Suprapubic skin (tissue), 4 donors: ENCODE measurements at regions not wholly inside any gene's neighbourhood (a gene's known extent, or its start where the extent isn't known, plus 50 kb on each side); places are given as distances from the start of the nearest gene placed in this dataset.

Experiments
- DNase-seq, 2 donors: peaks; one replicate each; pipeline ENCODE4 v3.0.0-alpha.2; 2019; ENCODE audit warnings: low spot score in 2 of 2
- H3K27ac ChIP-seq: fragments of 200-600 bp; sonication (generic); one replicate; pipeline ENCODE4 v1.5.1; 2019
- H3K27me3 ChIP-seq: fragments of 200-600 bp; sonication (generic); one replicate; pipeline ENCODE4 v1.5.1; 2019
- H3K36me3 ChIP-seq: fragments of 200-600 bp; sonication (generic); one replicate; pipeline ENCODE4 v1.5.1; 2019
- H3K4me1 ChIP-seq: fragments of 200-600 bp; sonication (generic); one replicate; pipeline ENCODE4 v1.5.1; 2019
- H3K4me3 ChIP-seq: fragments of 200-600 bp; sonication (generic); one replicate; pipeline ENCODE4 v1.5.1; 2019; ENCODE audit warnings: mild to moderate bottlenecking
- H3K9me3 ChIP-seq: fragments of 200-600 bp; sonication (generic); one replicate; pipeline ENCODE4 v1.5.1; 2019
- EP300 ChIP-seq: sonication (generic); formaldehyde crosslinking; IDR thresholded peaks from one replicate; pipeline ENCODE4 v1.6.1; 2017; ENCODE audit warnings: antibody characterized with exemption
- POLR2A ChIP-seq, 2 donors: fragments of 450-650 bp; IDR thresholded peaks; one replicate each; pipeline ENCODE4 v1.6.1; 2017; ENCODE audit warnings: antibody characterized with exemption in 2 of 2, mild to moderate bottlenecking in 2 of 2, moderate library complexity in 2 of 2
- POLR2AphosphoS5 ChIP-seq, 3 donors: sonication (generic); formaldehyde crosslinking; IDR thresholded peaks; one replicate each; pipeline ENCODE4 v1.6.1; 2017; ENCODE audit warnings: antibody characterized with exemption in 3 of 3
- WGBS: methylation state at CpG from one replicate; pipeline ENCODE4 v1.1.5; 2018; 5-methylcytosine and 5-hydroxymethylcytosine counted together
- TF ChIP-seq, protein P1 (sequence below), 2 donors: fragments of 200-600 bp in 1 of 2; fragments of 450-650 bp in 1 of 2; sonication (generic) in 1 of 2; IDR thresholded peaks; one replicate each; pipeline ENCODE4 v1.5.1; 2016 to 2019; ENCODE audit warnings: antibody characterized with exemption in 2 of 2, mild to moderate bottlenecking in 1 of 2, moderate library complexity in 1 of 2

DNA sequence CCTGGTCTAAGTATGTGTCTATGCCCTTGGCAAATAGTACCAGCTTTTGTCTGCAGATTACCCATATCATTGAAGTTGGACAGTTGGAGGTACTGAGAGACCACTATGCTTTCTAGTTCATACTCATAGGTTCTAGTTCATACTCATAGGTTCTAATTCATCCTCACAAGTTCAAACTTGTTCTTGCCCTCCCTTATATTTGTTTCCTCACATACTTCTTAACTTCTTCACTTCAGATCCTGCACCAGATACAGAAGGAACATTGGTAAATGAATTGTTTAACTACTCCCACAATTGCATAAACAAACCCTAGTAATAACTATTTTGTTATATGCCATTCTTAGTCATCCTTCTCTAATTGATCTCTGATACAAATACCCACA, 172.2 kb downstream of the SLITRK1 start:
- Histone ChIP-seq H3K27me3 (no peaks in the 10 kb centered on the region), H3K4me1 (no peaks in the 10 kb centered on the region), H3K36me3 (no peaks in the 10 kb centered on the region), H3K27ac (no peak overlapping the region), H3K4me3 (no peak overlapping the region), H3K9me3 (no peaks in the 10 kb centered on the region)
- TF ChIP-seq POLR2A (IDR thresholded peaks at IDR 0.05) (no peak), POLR2AphosphoS5 (IDR thresholded peaks at IDR 0.05) (no peak), EP300 (no peak)
- TF ChIP-seq, protein P1, sequence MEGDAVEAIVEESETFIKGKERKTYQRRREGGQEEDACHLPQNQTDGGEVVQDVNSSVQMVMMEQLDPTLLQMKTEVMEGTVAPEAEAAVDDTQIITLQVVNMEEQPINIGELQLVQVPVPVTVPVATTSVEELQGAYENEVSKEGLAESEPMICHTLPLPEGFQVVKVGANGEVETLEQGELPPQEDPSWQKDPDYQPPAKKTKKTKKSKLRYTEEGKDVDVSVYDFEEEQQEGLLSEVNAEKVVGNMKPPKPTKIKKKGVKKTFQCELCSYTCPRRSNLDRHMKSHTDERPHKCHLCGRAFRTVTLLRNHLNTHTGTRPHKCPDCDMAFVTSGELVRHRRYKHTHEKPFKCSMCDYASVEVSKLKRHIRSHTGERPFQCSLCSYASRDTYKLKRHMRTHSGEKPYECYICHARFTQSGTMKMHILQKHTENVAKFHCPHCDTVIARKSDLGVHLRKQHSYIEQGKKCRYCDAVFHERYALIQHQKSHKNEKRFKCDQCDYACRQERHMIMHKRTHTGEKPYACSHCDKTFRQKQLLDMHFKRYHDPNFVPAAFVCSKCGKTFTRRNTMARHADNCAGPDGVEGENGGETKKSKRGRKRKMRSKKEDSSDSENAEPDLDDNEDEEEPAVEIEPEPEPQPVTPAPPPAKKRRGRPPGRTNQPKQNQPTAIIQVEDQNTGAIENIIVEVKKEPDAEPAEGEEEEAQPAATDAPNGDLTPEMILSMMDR (IDR thresholded peaks at IDR 0.05): no peak
- DNase-seq: no peak

DNA sequence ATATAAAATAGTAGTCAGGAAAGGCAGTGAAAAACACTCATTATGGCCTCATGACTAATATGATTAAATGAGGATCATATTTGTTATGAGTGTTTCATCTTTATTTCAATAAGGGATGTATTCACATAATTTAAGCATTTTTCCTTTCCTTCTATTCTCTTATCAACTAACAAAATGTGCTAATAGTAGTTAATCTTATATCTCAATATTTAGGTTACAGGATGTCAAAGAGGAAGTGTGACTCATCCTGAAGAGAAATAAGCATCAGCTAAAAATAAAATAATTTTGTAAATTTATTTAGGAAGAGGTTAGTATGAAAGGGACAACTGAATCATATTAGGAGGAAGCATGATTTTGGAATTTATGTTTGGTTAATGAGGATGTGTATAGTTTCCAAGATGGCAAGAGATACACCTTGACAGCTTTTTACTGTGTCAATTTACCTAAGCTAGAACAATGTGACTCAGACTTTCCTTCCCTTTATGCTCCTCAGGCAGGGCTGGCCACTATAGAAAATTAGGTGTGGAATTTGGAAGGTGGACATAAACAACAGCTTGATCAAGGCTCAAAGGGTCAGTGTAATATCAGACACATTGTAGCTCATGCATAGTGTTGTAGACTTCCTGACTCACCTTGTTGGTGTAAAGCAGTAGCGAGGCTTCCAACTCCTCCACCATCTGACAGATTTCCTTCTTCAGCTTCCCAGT, 172.7 kb downstream of the SLITRK1 start:
- H3K36me3 ChIP-seq: no peaks in the 10 kb centered on the region
- H3K9me3 ChIP-seq: no peaks in the 10 kb centered on the region
- no peaks in the 10 kb centered on the region for H3K27me3 ChIP-seq
- TF ChIP-seq POLR2AphosphoS5 (IDR thresholded peaks at IDR 0.05) (no peak), EP300 (no peak), POLR2A (IDR thresholded peaks at IDR 0.05) (no peak)
- TF ChIP-seq, protein P1 (IDR thresholded peaks at IDR 0.05): no peak
- no peak overlapping the region for H3K4me3 ChIP-seq
- H3K27ac ChIP-seq: no peak overlapping the region
- no peaks in the 10 kb centered on the region for H3K4me1 ChIP-seq
- DNase-seq: no peak
- WGBS: 95% methylated on average over 1 of the region's 1 CpG

DNA sequence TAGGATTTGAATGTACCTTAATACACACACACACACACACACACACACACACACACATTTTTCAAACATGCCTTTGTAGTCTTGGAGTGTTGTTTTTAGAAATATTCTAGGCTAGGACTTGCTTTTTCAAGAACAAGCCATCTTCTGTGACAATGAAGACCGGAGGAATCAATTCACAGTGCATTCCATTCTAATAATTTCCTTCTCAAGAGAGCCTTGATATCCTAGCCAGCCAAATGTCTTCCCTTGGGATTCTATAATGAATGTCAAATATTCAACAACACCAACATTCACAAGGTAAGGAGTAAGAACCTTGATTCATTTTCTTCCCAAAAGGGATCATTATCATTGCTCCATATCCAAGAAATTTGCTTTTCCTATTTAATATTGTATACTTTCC, 180.3 kb downstream of the SLITRK1 start:
- Histone ChIP-seq H3K27ac (no peak overlapping the region), H3K9me3 (no peaks in the 10 kb centered on the region), H3K27me3 (no peaks in the 10 kb centered on the region), H3K4me1 (no peaks in the 10 kb centered on the region), H3K36me3 (no peaks in the 10 kb centered on the region), H3K4me3 (no peak overlapping the region)
- WGBS: 56% methylated on average over 1 of the region's 1 CpG
- no peak for DNase-seq
- TF ChIP-seq EP300: no peak
- TF ChIP-seq, protein P1 (IDR thresholded peaks at IDR 0.05): no peak
- no peak for TF ChIP-seq POLR2AphosphoS5 (IDR thresholded peaks at IDR 0.05)

DNA sequence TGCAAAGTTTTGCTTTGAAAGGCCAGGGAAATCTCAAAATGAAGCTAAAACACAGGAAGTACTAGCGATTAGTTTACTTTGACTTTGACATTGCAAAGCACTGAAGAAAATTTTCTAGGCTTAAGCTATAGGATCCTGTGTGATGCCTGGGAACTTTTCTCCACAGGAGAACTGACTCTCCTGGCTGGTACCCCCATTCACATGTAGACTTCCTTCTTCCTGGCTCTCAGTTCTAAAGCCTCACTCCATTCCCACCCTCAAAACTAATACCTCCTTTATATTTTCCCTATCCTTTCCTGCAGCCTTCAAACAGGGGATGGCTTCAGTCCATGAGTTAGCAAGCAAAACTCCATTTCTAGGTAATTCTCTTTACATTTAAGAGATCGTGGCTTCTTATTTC, 189.5 kb downstream of the SLITRK1 start:
- Histone ChIP-seq H3K4me1 (no peaks in the 10 kb centered on the region), H3K27me3 (no peaks in the 10 kb centered on the region), H3K4me3 (no peak overlapping the region), H3K36me3 (no peaks in the 10 kb centered on the region), H3K27ac (no peak overlapping the region), H3K9me3 (no peaks in the 10 kb centered on the region)
- DNase-seq: no peak
- TF ChIP-seq EP300 (no peak), POLR2AphosphoS5 (IDR thresholded peaks at IDR 0.05) (no peak), POLR2A (IDR thresholded peaks at IDR 0.05) (no peak)
- TF ChIP-seq, protein P1 (IDR thresholded peaks at IDR 0.05): no peak
- WGBS: 86% methylated on average over 2 of the region's 2 CpGs

DNA sequence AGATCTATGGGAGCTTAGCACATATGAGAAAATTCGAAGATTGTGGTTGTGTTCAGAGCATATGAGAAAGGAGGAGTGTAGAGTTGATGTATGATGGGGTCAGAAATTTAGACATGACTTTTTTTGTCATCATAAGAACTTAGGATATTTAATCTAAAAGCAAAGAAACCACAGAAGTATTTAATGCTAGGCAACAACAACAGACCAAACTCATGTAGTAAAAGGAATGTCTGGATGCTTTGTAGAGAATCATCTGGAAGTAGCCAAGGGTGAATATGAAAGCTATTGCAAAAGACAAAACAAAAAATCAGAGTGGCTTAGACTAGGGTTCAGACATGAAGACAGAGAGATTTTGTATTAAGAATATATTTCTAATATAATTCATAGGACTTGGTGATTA, 190.3 kb downstream of the SLITRK1 start:
- no peaks in the 10 kb centered on the region for H3K4me1 ChIP-seq
- H3K27me3 ChIP-seq: no peaks in the 10 kb centered on the region
- H3K4me3 ChIP-seq: no peak overlapping the region
- no peak overlapping the region for H3K27ac ChIP-seq
- WGBS: 59% methylated on average over 1 of the region's 1 CpG
- no peak for DNase-seq
- TF ChIP-seq EP300 (no peak), POLR2A (IDR thresholded peaks at IDR 0.05) (no peak), POLR2AphosphoS5 (IDR thresholded peaks at IDR 0.05) (no peak)
- TF ChIP-seq, protein P1 (IDR thresholded peaks at IDR 0.05): no peak
- H3K9me3 ChIP-seq: no peaks in the 10 kb centered on the region
- no peaks in the 10 kb centered on the region for H3K36me3 ChIP-seq
